ENCODE measurements at regions not wholly inside any gene's neighbourhood (a gene's known extent, or its start where the extent isn't known, plus 50 kb on each side); places are given as distances from the start of the nearest gene placed in this dataset.

- TF ChIP-seq, protein P1, sequence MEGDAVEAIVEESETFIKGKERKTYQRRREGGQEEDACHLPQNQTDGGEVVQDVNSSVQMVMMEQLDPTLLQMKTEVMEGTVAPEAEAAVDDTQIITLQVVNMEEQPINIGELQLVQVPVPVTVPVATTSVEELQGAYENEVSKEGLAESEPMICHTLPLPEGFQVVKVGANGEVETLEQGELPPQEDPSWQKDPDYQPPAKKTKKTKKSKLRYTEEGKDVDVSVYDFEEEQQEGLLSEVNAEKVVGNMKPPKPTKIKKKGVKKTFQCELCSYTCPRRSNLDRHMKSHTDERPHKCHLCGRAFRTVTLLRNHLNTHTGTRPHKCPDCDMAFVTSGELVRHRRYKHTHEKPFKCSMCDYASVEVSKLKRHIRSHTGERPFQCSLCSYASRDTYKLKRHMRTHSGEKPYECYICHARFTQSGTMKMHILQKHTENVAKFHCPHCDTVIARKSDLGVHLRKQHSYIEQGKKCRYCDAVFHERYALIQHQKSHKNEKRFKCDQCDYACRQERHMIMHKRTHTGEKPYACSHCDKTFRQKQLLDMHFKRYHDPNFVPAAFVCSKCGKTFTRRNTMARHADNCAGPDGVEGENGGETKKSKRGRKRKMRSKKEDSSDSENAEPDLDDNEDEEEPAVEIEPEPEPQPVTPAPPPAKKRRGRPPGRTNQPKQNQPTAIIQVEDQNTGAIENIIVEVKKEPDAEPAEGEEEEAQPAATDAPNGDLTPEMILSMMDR (conservative IDR thresholded peaks at IDR 0.05 in 1 of 2, IDR thresholded peaks at IDR 0.05 in 1 of 2; ENCODE audit: extremely low read depth in 1 of 2, insufficient read depth in 1 of 2, low read depth in 1 of 2, low read length in 2 of 2): no peak
- TF ChIP-seq EZH2 (IDR thresholded peaks at IDR 0.05; ENCODE audit: borderline replicate concordance, low read length): no peak
Measured at GRCh38 chr4:62791386-62791785, 1591.3 kb downstream of the ADGRL3 start.
